ENCODE measurements at regions not wholly inside any gene's neighbourhood (a gene's known extent, or its start where the extent isn't known, plus 50 kb on each side); places are given as distances from the start of the nearest gene placed in this dataset.

DNA sequence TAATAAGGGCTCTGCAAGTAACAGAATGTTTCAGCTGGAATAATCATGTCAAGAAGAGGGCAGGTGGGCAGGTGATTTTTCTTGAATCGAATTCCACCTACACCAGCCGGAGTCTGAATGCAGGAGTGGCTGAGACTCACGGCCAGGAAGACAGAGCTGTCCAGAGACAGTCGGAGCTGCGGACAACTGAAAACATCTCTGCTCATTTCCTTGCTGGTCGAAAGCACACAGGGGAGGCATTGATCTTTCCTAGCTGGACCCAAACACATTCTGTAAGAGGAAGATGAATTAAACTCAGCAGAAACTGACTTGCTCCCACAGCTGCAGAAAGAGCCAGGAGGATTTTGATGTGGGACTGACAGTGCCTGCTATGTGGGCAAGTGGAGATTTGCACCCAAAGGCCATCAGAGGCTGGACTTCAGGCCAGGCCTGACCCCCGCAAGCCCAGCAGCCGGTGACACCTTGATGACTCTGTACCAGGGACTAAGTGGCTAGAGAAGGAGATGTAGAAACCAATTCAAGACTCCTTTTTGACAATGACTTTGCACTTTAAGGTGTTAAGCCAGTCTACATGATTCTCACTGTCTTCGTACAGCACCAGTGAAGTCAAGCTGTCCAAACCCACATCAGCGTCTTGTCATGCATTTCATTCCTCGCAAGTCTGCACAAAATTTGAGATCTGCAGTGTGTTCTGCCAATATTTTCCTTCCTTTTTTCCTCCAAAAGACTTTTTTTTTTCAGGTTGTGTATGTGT is 169.4 kb downstream of the TEX36 start:
- no peak for DNase-seq (ENCODE audit: low spot score)

DNA sequence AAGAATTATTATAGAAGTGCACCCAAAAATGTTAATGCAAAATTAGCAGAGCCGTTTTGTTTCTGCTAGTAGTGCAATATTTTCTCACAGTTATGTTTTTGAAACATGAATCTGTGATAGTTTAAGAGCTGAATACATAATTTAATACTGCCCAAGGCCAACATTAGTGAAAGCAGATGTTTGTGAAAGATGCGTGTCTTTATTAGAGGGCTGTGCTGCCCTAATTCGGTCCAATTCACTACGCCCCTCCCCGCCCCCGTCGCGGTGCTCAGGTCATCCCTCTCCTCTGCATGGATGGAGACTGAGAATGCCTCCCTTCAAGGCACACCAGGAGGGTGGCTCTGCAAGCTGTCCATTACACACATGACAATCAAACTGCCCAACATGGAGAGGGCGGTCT is 172.0 kb downstream of the TEX36 start:
- DNase-seq (ENCODE audit: low spot score), result no peak

DNA sequence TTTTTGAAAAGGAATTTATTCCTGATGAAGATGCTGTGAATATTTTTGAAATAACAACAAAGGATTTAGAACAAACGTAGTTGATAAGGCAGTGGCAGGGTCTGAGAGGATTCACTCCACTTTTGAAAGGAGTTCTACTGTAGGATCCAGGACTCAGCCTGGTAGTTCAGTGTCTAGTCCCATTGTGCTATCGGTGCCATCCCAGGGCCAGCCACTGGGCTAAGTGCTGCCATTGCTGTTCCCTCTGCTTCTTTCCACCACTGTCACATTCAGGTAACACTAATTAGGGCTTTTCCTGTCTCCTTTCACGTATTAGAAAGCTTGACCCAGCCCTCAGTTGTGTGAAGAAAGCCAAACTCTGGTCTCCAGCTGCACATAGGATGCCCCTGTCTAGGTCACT is 177.3 kb downstream of the TEX36 start:
- DNase-seq (ENCODE audit: low spot score), result no peak

DNA sequence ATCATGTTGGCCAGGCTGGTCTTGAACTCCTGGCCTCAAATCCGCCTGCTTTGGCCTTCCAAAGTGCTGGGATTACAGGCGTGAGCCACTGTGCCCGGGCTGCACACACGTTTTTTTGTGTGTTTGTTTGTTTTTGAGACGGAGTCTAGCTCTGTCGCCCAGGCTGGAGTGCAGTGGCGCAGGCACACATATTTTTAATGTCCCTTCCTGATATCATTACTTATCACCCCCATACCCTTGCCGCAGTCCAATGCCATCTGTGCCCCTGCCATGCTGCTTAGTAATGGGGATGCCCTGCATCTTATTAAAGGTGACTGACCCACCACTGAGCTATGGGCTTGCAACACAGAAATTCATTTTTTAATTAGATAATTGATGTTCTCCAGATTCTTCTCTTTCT is 180.7 kb downstream of the TEX36 start:
- DNase-seq (ENCODE audit: low spot score), result no peak

DNA sequence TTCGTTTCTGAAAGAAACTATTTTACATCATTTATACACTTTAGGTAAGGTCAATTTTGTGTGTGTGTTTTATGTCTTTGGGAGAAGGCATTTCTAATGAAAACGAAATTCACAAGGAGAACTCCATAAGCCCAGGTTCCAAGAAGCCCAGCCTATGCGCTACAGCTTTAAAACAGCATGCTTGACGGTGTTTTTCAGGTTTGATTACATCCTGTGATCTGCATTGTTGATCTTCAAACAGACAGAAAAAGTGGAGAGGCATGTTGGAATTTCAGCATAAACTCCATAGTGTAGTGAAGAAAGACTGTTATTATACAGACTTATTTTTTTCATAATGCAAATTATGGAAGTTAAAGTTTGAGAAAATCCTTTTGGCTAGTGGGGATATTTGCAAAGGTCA is 187.6 kb downstream of the TEX36 start:
- DNase-seq (ENCODE audit: low spot score), result no peak

DNA sequence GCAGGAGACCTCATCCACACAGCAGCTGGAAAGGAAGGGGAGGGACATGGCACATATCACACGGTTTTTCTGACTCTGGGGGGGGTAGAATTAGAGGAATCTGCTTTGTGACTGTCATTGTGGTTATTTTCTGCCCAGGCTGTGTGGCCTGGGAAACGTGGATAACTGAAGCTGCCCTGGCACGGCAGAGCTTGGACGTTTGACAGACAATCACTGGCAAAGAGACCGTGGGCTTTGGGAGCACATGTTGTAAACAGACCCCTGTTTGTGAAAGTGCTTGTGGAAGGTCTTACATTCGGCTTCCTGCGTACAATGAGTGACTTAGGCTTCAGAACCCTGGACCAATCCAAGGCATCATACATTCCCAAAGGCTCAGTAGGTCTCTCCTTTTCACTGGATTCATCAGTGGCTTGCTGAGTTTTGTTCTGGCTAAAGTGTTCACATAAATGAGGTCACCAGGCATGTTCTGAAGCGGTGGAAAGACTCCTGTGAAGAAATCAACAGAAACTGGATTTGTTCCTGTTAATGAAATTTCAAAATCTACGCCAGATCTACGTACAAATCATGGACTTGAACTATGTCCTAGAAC is 188.2 kb downstream of the TEX36 start:
- DNase-seq (ENCODE audit: low spot score), result no peak

DNA sequence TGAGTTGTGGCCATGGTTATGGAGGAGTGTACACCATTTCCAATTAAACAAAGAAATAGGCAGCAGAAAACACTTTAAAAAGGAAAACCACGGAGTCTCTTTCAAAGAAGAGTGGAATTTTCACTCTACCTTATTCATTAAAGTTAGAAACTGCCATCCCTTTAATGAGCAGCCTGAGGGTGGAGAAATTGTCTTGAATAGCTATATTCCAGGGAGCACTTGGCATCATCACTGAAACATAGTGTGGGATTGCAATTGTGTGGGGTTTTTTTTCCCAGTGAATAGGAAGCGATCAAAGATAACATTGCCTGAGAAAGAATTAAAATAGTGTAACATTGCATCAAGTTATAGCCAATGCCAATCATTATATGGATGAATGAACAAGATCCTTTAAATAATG is 191.6 kb downstream of the TEX36 start:
- DNase-seq (ENCODE audit: low spot score), result no peak

DNA sequence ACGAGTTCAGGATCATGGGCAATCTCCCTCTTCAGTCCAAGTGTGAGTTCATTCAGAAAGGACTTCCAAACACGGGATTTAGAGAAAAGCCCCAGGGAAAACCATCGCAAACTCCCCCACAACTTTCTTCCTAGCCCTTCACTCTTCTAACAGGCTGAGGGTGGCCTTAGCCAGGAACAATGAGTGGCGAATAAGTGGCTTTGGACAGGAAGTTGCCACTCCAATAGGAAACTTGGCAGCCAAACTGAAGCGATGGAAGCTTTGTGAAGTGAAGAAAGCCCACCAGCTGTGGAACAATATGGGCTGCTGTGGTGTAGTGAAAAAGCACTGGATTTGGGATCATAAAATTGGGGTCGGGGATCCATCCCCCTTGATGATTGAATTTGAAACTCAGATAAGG is 193.2 kb downstream of the TEX36 start:
- DNase-seq (ENCODE audit: low spot score), result no peak

DNA sequence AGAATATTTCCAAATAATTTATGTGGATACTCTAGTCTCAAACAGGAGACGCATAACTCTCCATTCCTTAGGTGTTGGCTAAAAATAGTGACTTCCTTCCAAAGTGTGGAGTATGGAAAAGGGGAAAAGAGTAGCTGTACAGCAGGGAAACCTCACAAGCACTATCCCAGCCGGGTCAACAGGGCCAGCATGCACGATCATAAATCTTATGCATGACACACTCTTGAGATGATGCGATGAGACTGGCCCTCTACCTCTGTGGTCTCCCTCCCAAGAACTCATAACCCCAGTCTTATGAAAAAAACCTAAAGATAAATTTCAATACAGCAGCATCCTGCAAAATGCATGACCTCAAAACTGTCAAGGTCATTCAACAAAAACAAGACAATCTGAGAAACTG is 197.3 kb downstream of the TEX36 start:
- no peak for DNase-seq (ENCODE audit: low spot score)

DNA sequence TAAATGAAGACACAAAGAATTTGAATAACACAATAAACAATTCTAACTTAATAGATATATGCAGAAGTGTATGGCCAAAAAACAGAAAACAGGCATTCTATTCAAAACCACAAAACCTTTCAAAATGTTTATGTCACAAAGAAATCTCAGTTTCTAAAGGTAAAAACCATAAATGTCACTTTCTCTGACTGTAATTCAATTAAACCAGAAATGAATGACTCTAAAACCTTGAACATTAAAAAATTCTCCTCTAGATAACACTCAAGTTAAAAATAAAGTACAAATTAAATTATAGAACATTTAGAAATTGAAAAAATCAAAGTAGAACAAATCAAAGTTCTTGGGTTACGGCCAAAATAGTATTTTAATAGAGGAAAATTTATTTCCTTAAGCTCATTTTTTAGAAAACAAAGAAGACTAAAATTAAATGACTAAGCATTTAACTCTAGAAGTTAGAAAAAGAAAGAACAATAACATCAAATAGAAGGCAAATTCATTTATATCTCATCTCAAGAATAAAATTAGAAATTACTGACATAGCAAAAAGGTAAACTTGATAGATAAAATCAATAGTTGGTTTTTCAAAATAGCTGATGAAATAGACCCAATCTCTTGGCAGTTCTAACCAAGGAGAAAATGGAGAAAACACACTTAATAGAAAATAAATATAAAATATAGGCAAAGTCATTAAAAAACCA is 198.8 kb downstream of the TEX36 start:
- DNase-seq (ENCODE audit: low spot score), result no peak

DNA sequence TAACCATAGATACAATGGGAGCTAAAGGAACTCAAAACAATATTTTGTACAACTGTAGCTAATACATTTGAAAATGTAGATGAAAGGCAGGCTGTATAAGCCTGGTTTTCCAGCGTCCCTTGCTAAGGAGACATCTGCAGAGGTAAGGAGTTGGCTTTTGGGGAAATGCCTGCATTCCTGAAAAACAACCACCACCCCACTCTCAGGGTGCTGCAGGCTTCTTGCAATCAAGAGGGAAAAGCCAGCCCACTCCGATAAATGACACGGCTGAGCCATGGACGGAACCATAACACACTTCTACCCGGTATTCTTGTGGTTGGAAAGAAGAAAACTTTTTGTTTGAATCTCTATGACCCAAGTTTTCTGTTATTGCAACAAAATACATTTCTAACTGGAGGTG is 200.3 kb downstream of the TEX36 start:
- no peak for DNase-seq (ENCODE audit: low spot score)

DNA sequence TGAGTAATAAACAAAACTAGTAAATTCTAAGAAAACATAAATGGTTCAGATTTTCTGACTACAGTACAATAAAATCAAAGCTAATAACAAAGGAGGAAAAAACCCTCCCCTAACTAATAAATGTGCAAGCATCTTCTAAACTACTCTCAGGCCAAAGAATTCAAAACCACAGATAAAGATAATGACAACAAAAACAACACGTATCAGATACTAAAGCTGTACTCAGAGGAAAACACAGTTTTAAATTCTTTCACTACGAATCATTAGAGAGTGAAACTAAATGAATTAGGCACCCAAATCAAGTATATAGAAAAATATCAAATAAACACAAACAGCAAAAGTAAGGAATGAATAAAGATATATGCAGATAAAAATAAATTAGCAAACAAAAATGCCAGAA is 200.9 kb downstream of the TEX36 start:
- DNase-seq (ENCODE audit: low spot score), result no peak

DNA sequence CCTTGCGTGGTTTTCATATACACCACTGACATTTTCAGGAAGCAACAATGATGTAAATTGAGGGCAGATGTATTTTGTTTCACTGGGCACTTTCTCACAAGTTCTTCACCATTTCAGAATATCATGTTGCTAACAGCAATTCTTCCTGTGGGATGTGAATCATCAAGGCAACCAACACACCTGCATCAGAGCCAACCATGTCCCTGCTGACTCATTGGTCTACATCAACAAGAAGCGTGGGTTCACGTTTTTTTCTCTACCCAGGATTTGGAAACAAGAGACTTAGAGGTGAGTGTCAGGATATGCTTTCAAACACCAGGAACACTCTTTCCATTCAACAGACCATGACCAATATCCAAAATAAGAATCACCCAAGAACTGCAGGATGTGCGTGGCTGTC is 203.9 kb downstream of the TEX36 start:
- DNase-seq (ENCODE audit: low spot score), result no peak

DNA sequence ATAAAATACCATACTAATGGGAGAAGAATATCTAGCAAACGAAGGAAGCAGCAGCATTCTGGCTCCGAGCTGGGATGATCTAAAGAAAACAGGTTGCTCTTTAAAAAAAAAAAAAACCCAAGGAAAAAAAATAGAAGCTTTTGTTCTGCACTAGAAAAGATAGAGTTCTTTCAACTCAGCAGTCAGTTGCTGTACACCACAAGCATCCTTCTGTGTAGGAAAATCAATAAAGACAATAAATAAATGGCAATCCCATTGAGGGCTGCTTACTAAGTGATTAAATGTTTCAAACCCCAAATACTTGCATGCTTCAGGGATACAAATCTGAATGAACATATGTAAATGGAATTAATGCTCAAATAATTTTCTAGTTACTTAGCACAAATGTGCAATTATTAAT is 207.1 kb downstream of the TEX36 start:
- no peak for DNase-seq (ENCODE audit: low spot score)

DNA sequence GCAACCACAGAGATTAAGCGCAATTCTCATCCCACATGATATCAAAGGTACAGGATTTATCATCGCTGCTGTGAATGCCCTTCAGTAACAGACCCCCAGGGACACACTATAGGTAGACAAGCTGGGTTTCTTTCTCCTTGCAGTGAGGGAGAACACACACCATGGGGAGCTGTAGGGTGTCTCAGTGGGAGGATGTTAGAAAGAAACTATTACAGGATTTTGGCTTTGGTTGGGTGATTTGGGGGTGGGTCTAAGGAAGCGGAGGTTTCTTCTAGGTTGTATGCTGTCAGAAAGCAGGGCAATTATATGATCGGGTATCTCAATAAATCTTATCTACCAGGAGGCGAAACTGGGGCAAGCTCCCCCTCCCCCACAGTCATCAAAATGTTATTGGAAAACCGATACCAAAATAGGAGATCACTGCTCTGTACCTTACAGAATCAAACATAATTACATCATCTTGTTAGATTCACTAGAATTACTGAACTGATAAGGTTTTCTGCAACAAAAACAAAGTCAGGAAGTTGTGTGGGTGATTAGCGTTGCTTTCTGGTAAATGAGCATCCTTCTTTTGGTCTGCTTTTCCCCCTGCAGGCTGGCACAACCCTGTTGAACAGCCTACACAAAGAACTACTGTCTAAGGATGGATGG is 209.7 kb downstream of the TEX36 start:
- no peak for DNase-seq (ENCODE audit: low spot score)

DNA sequence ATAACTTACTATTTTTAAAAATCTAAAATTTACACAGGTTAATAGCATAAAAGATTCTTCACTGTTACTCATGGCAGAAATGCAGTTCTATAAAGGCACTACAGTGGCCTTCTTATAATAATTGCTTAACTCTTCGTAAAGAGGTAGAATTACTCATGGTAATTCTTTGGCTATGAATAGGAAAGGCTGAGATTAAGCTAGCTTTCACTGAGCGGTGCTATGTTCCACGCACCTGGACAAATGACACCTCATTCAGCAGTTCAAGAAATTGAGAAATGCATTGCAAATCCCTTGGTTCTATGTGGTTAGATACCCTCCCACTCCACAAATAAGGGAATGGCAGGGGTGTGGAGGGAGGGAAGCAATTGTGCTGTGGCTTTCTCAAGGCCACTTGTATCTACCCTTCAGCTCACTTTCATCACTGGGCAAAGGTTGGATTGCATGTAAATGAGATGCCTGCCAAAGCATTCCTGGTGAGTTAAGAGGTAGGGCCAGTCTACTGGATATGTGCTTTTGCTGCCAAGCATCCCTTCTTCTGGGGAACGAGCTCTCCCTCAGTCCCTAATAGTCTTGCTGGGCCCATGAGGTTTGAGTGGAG is 210.9 kb downstream of the TEX36 start:
- DNase-seq (ENCODE audit: low spot score), result no peak

DNA sequence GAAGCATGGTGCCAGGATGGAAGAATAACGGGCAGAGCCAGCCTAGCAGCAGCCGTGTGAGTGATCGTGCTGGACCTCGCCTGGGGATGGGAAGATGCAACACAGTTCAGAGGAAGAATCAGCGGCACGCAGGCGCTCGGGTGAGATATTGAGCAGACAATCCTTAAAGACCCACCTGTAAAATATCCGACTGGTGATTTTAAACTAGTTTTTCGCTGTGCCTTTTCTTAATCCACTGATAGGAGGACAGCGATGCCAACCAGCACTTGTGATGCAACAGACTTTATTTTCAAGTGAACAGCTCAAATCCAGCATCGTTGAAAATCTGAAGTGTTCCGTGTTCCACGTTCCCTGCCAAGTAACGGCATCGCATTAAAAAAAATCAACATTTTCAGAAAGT is 214.7 kb downstream of the TEX36 start:
- DNase-seq (ENCODE audit: low spot score), result no peak

DNA sequence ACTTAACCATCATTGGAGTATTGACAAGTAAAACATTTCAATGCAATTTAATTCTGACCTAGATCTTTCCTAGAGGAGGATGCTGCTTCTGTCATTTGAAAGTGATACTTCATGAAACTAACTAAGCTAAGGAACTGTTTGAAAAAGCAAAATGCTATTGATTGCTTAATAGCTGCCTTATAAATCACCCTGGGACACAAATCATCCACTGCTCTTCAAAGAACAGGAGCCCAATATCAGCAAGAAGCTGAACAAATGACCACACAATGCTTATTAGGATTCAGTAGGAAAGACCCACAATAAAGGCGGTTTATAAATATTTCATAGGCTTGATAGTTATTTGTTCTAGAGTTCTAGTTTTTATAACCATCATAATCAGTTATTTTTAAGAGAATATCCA is 216.3 kb downstream of the TEX36 start:
- DNase-seq (ENCODE audit: low spot score), result no peak

DNA sequence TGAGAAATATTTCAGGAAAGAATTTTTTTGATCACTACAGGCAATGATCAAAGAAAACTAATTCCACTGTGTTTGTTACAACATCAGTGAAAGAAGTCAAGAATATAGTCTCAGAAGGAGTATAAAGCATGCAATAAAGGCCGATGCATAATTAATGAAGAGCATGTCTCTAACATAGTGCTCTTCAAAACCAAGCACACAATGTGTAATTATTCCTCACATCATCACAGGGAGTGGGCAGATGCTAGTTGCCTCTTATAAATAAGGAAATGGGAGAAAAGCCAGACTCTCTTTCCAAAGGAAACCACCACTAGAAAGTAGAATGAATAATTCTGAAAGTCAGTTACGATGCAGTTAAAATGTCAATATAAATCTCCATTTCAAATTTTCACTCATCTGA is 220.1 kb downstream of the TEX36 start:
- DNase-seq (ENCODE audit: low spot score), result no peak

DNA sequence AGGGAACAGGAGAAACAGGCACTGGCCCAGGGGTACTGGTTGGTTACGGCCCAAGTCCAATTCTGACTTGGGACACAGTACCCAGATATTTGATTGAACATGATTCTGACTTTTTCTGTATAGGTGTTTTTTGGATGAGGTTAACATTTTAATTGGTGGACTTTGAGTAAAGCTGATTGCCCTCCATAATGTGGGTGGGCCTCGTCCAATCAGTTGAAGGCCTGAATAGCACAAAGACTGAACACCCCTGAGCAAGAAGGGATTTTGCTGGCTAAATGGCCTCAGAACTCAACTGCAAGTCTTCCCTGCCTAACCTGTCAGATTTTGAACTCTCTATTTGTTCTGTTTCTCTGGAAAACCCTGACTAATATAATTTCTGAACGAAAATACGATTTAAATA is 222.6 kb downstream of the TEX36 start:
- DNase-seq (ENCODE audit: low spot score), result no peak

DNA sequence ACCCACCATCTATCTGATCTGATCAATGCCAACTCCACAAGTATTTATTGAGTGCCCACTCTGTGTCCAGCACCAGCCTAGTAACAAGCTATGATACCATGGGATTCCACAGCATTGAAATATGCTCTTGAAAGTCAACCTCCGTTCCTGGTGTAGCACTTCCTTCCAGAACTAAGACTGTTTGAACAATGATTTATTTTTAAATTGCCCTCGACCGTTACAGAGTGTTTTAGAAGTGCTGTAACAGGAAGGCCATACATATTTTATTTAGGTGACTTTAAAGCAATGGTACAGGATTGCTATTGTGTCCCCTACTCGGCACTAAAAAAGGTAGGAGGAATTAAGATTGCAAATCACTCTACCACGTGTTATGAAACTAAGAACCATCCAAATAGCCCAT is 225.6 kb downstream of the TEX36 start:
- no peak for DNase-seq (ENCODE audit: low spot score)

DNA sequence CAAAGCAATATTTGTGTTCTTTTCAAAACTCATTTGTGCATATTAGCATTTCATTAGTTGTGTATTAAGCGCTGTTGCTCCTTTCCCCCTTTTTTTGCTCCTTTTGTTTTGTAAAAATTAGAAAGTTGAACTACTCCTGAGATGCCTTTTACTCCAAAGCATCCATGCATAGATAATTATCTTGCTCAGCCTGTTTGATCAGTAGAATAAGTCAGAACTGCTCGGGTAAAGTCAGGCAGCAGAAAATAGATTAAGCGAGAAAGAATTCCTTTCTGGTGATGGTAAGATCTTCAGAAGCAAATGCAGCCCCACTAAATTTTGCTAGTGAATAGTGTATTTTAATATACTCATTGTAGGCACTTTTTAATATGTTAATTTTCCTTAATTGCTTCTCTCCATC is 227.1 kb downstream of the TEX36 start:
- no peak for DNase-seq (ENCODE audit: low spot score)

DNA sequence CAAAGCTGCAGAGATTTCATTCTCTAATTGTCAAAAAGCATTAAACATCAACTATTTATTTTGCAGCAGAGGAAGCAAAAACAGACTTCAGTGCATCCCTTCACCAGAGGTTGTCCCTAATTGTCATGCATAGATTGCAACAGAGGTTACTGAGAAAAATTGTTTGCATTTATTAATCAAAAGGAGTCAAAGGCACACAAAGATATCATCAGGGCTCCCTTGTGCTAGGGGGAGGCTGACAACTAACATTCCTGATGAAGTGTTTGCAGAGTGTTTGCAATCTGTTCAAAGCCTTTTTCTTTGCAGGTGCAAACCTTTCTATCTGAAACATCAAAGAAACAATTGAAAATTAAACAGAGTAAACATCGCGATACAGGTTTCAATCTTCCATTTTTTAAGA is 227.5 kb downstream of the TEX36 start:
- DNase-seq (ENCODE audit: low spot score), result no peak
